Fibroblast of lung (primary cell): ENCODE measurements at regions not wholly inside any gene's neighbourhood (a gene's known extent, or its start where the extent isn't known, plus 50 kb on each side); places are given as distances from the start of the nearest gene placed in this dataset.

ENCODE experiments used
- CTCF ChIP-seq, 2 donors: IDR thresholded peaks in 1 of 2; conservative IDR thresholded peaks in 1 of 2; 1 replicate in 1 of 2; 2 replicates in 1 of 2; pipeline ENCODE4 v1.5.1; 2011 to 2012; ENCODE audit warnings: low read length in 2 of 2, control low read depth in 1 of 2, inconsistent platforms in 1 of 2, low read depth in 1 of 2, mild to moderate bottlenecking in 1 of 2
- EZH2 ChIP-seq: IDR thresholded peaks from 2 replicates; pipeline ENCODE4 v1.5.1; 2012; ENCODE audit warnings: low read length, control low read depth, mild to moderate bottlenecking; ENCODE audit errors: missing control alignments

- TF ChIP-seq CTCF (conservative IDR thresholded peaks at IDR 0.05 in 1 of 2, IDR thresholded peaks at IDR 0.05 in 1 of 2; ENCODE audit: low read depth in 1 of 2, low read length in 2 of 2) (no peak), EZH2 (no peak)
Measured at GRCh38 chr11:80054582-80055165, 613.8 kb upstream of the TENM4 start.
